Right lobe of liver (tissue), 6 donors: ENCODE measurements at regions not wholly inside any gene's neighbourhood (a gene's known extent, or its start where the extent isn't known, plus 50 kb on each side); places are given as distances from the start of the nearest gene placed in this dataset.

ENCODE experiments used
- ATAC-seq, 4 donors: fragments of 200-7000 bp; cut with Tn5 transposase; one replicate each; pipeline ENCODE4 v1.9.1; 2020; ENCODE audit warnings: mild to moderate bottlenecking in 4 of 4, moderate library complexity in 4 of 4
- DNase-seq, 3 donors: peaks; one replicate each; pipeline ENCODE4 v3.0.0-alpha.2; 2020
- H3K27ac ChIP-seq, 3 donors: fragments of 200-600 bp; one replicate each; pipeline ENCODE4 v1.8.0; 2022
- H3K27me3 ChIP-seq, 2 donors: fragments of 200-600 bp; one replicate each; pipeline ENCODE4 v1.8.0; 2022
- H3K36me3 ChIP-seq, 4 donors: fragments of 200-600 bp; sonication (generic) in 1 of 4; one replicate each; pipeline versions ENCODE4 v1.5.1 to v1.8.0; 2017 to 2022; ENCODE audit warnings: control low read depth in 1 of 4
- H3K4me1 ChIP-seq, 4 donors: fragments of 200-600 bp; sonication (generic) in 1 of 4; one replicate each; pipeline versions ENCODE4 v1.5.1 to v1.8.0; 2017 to 2022; ENCODE audit warnings: control low read depth in 1 of 4
- H3K4me3 ChIP-seq, 3 donors: fragments of 200-600 bp; one replicate each; pipeline ENCODE4 v1.8.0; 2022
- H3K9me3 ChIP-seq, 4 donors: fragments of 200-600 bp; sonication (generic) in 1 of 4; one replicate each; pipeline versions ENCODE4 v1.5.1 to v1.8.0; 2017 to 2022; ENCODE audit warnings: control low read depth in 1 of 4
- CTCF ChIP-seq, 4 donors: fragments of 200-600 bp in 3 of 4; fragments of 450-650 bp in 1 of 4; IDR thresholded peaks; one replicate each; pipeline versions ENCODE4 v1.5.1 to v1.8.0; 2016 to 2022; ENCODE audit warnings: antibody characterized with exemption in 4 of 4, mild to moderate bottlenecking in 2 of 4
- POLR2A ChIP-seq: fragments of 450-650 bp; IDR thresholded peaks from one replicate; pipeline ENCODE4 v1.6.1; 2017; ENCODE audit warnings: antibody characterized with exemption, mild to moderate bottlenecking
- WGBS: methylation state at CpG from one replicate; pipeline ENCODE4 v1.1.6; 2018; ENCODE audit warnings: low coverage, low lambda C conversion rate; ENCODE audit not compliant: insufficient coverage; ENCODE audit errors: missing lambda C conversion rate; 5-methylcytosine and 5-hydroxymethylcytosine counted together
- intact Hi-C, 2 donors: fragments of 100-400 bp; cut with DNase I; formaldehyde crosslinking; loops; one replicate each; pipeline versions ENCODE4 v1.11.2 to v1.14.1; 2022
- donor health status: DM: no; HTN: yes; CAD: no.
- donor health status: DM: no; HTN: no; CAD: no.
- donor health status: DM: no; HTN: no; CAD: no.
- donor health status: DM: no; HTN: yes; CAD: no.
- donor health status: DM: no; HTN: yes; CAD: no.

DNA sequence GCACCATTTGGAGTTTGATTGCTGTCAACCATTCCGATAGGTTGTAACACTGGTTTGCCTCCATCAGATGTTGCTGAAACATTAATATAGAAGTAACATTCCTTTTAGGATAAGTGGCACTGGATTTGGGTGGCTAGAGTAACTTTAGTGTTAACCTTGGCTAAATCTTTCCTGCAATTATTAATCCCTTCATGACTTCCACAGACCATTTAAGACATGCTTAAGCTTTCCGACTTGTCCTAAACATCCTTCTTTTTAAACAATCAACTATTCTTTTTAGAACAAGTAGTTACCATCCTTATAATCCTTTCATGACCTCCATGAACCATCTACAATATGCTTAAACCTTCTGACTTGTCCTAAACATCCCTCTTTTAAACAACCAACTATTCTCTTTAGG is 465.5 kb downstream of the DCDC2C start:
- H3K27me3 ChIP-seq: no peaks in the 10 kb centered on the region
- H3K27ac ChIP-seq: no peak overlapping the region
- intact Hi-C loops: no loop called here
- no peak overlapping the region for H3K4me3 ChIP-seq
- no peaks in the 10 kb centered on the region for H3K9me3 ChIP-seq
- H3K36me3 ChIP-seq: no peaks in the 10 kb centered on the region
- H3K4me1 ChIP-seq: no peaks in the 10 kb centered on the region
- ATAC-seq (no peak), DNase-seq (no peak)
- 45% methylated on average over 2 of the region's 2 CpGs for WGBS
- TF ChIP-seq POLR2A (no peak), CTCF (IDR thresholded peaks at IDR 0.05) (no peak)

DNA sequence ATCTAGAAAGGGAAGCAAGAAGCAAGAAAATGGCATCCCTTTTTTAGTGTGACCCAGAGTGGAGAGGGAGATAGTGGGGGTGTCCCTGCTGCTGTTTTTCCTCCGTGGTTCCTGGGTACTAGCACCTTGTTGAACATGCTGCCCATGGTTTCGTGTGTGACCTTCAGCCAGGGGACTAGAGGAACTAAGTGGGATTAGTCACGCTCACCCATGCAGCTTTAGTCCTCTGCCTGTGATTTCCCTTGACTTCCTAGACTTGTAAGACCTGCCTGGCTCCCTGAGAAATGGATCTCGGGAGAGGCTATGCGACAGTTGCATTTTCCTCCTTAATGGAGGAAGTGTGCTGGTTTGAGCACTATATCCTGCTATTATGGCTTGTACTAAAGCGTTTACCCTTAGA is 471.4 kb downstream of the DCDC2C start:
- ATAC-seq (no peak), DNase-seq (no peak)
- H3K9me3 ChIP-seq: no peaks in the 10 kb centered on the region
- no peaks in the 10 kb centered on the region for H3K36me3 ChIP-seq
- H3K4me1 ChIP-seq: no peaks in the 10 kb centered on the region
- intact Hi-C loops: no loop called here
- no peak for TF ChIP-seq CTCF (IDR thresholded peaks at IDR 0.05)
- no peak overlapping the region for H3K4me3 ChIP-seq
- no peak overlapping the region for H3K27ac ChIP-seq
- no peaks in the 10 kb centered on the region for H3K27me3 ChIP-seq
- no CpG with 5 or more reads among the region's 6 CpGs for WGBS

GRCh38 chr2:4175343-4175742 is 472.0 kb downstream of the DCDC2C start:
- no peaks in the 10 kb centered on the region for H3K27me3 ChIP-seq
- ATAC-seq (no peak), DNase-seq (no peak)
- no peak overlapping the region for H3K4me3 ChIP-seq
- H3K9me3 ChIP-seq: no peaks in the 10 kb centered on the region
- intact Hi-C loops: no loop called here
- H3K36me3 ChIP-seq: no peaks in the 10 kb centered on the region
- no peak overlapping the region for H3K27ac ChIP-seq
- H3K4me1 ChIP-seq: no peaks in the 10 kb centered on the region
- TF ChIP-seq CTCF (IDR thresholded peaks at IDR 0.05) (no peak), POLR2A (no peak)
- WGBS: 49% methylated on average over 2 of the region's 3 CpGs

DNA sequence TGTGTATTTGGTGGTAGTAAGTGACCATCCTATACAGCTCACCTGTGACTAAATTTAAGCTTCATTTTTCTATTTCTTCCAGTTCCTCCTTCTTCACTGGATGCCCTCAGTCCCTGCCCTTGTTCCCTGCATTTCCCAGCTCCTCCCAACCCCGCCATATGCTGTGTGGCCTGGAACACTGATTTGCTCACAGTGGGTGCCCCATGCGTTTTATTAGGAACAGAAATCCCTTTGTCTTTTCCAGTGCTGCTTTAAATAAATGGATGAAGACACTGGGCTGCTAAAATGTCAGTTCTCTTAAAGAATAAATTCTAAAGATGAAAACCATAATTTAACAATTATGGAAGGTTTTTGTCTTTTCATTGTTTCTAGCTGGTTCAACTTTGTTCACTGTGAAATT is 477.3 kb downstream of the DCDC2C start:
- DNase-seq (no peak), ATAC-seq (no peak)
- no peak for TF ChIP-seq POLR2A
- 33% methylated on average over 2 of the region's 2 CpGs for WGBS
- no peak overlapping the region for H3K4me3 ChIP-seq
- H3K4me1 ChIP-seq: no peaks in the 10 kb centered on the region
- H3K27ac ChIP-seq: no peak overlapping the region
- intact Hi-C loops: no loop called here
- no peaks in the 10 kb centered on the region for H3K9me3 ChIP-seq
- no peaks in the 10 kb centered on the region for H3K27me3 ChIP-seq
- no peaks in the 10 kb centered on the region for H3K36me3 ChIP-seq

DNA sequence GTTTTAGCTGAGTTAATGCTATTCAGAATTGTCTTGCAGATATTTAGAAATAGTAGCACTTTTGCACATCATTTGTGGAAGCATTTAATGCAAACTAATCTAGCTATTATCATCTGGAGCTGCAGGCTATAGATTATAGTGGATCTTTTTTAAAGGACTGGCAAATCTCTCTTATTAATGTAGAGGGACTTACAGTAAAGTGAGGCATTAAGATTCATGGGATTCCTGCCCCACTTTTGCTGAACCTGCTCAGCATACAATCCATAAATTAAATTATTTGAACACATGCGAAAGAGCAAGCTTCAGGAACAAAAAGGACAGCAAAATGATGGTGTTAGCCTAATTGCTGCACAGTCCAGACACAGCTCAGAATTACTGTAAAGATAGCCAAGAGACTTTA is 477.7 kb downstream of the DCDC2C start:
- ATAC-seq: no peak
- TF ChIP-seq CTCF (IDR thresholded peaks at IDR 0.05): no peak
- no peak for TF ChIP-seq POLR2A
- Histone ChIP-seq H3K9me3 (no peaks in the 10 kb centered on the region), H3K4me1 (no peaks in the 10 kb centered on the region), H3K36me3 (no peaks in the 10 kb centered on the region), H3K27me3 (no peaks in the 10 kb centered on the region), H3K4me3 (no peak overlapping the region), H3K27ac (no peak overlapping the region)
- 29% methylated on average over 1 of the region's 1 CpG for WGBS
- DNase-seq: no peak
- intact Hi-C loops: no loop called here
